GM18867 (cell line): ENCODE measurements at regions not wholly inside any gene's neighbourhood (a gene's known extent, or its start where the extent isn't known, plus 50 kb on each side); places are given as distances from the start of the nearest gene placed in this dataset.
A peak's percentile ranks its signal among the peaks of the same experiment; 100 is the strongest.

ENCODE experiments used
- ATAC-seq: cut with Tn5 transposase; IDR thresholded peaks from one replicate; pipeline ENCODE4 v1.9.1; 2021; ENCODE audit warnings: mild to moderate bottlenecking, moderate library complexity; ENCODE audit not compliant: unreplicated experiment

- no peak for ATAC-seq
Measured at GRCh38 chr12:13691598-13691997, 289.8 kb downstream of the GRIN2B start.

- no peak for ATAC-seq
Measured at GRCh38 chr12:13687633-13688032, 293.8 kb downstream of the GRIN2B start.

GRCh38 chr12:13686260-13686659 is 295.1 kb downstream of the GRIN2B start:
- no peak for ATAC-seq

GRCh38 chr12:13680916-13681315 is 300.5 kb downstream of the GRIN2B start:
- ATAC-seq: no peak

- ATAC-seq: no peak
Measured at GRCh38 chr12:13676880-13677279, 304.5 kb downstream of the GRIN2B start.

GRCh38 chr12:13670285-13670866 is 311.0 kb downstream of the GRIN2B start:
- ATAC-seq: no peak

- ATAC-seq: no peak
Measured at GRCh38 chr12:13668880-13669279, 312.5 kb downstream of the GRIN2B start.

GRCh38 chr12:13666806-13667205 is 314.6 kb downstream of the GRIN2B start:
- no peak for ATAC-seq

- ATAC-seq: peak; percentile 76
Measured at GRCh38 chr12:13661005-13661887, 320.2 kb downstream of the GRIN2B start.

GRCh38 chr12:13654456-13654855 is 326.9 kb downstream of the GRIN2B start:
- ATAC-seq: no peak

- ATAC-seq: no peak
Measured at GRCh38 chr12:13652105-13652504, 329.3 kb downstream of the GRIN2B start.

GRCh38 chr12:13635709-13636108 is 345.7 kb downstream of the GRIN2B start:
- ATAC-seq: no peak

- no peak for ATAC-seq
Measured at GRCh38 chr12:13631873-13632272, 349.5 kb downstream of the GRIN2B start.

- no peak for ATAC-seq
Measured at GRCh38 chr12:13630354-13630753, 351.0 kb downstream of the GRIN2B start.

GRCh38 chr12:13628067-13628466 is 353.3 kb downstream of the GRIN2B start:
- no peak for ATAC-seq

- ATAC-seq: no peak
Measured at GRCh38 chr12:13627536-13627935, 353.9 kb downstream of the GRIN2B start.

- ATAC-seq: no peak
Measured at GRCh38 chr12:13613297-13613696, 368.1 kb downstream of the GRIN2B start.

- no peak for ATAC-seq
Measured at GRCh38 chr12:13609894-13610679, 371.3 kb downstream of the GRIN2B start.

GRCh38 chr12:13606290-13606689 is 375.1 kb downstream of the GRIN2B start:
- ATAC-seq: no peak

- no peak for ATAC-seq
Measured at GRCh38 chr12:13603953-13604352, 377.4 kb downstream of the GRIN2B start.

- no peak for ATAC-seq
Measured at GRCh38 chr12:13602172-13602571, 379.2 kb downstream of the GRIN2B start.

- no peak for ATAC-seq
Measured at GRCh38 chr12:13599176-13599575, 382.2 kb downstream of the GRIN2B start.
